Esophagus muscularis mucosa (tissue), 3 donors: ENCODE measurements at regions not wholly inside any gene's neighbourhood (a gene's known extent, or its start where the extent isn't known, plus 50 kb on each side); places are given as distances from the start of the nearest gene placed in this dataset.

Source experiments
- CTCF ChIP-seq, 3 experiments: fragments of 200-600 bp in 2 of 3; fragments of 450-650 bp in 1 of 3; sonication (generic) in 2 of 3; IDR thresholded peaks; one replicate each; pipeline ENCODE4 v1.5.1; 2017 to 2019; ENCODE audit warnings: antibody characterized with exemption in 3 of 3, mild to moderate bottlenecking in 2 of 3, moderate library complexity in 1 of 3
- POLR2A ChIP-seq: fragments of 450-650 bp; IDR thresholded peaks from one replicate; pipeline ENCODE4 v1.6.1; 2017; ENCODE audit warnings: antibody characterized with exemption, moderate library complexity, mild to moderate bottlenecking, low read depth

DNA sequence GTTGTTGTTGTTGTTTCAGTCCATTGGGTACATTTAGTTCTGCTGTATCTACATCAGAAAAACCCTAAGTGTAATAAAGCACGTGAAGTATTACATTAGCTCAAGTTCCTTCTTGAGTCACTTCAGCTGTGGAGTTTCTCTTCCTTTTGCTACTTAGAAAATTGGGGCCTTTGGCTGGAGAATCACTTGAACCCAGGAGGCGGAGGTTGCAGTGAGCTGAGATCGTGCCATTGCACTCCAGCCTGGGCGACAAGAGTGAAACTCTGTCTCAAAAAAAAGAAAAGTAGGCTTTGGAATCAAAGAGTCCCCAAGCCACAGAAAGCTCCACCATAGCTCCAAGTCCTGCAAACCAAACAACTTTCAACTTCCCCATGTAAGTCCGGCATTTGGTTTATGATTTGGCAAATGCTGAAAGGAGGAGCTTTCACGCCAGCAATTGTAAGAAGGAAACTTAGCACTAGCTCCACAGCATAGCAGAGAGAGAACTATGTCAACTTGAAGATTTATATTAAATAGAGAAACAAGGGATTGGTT is 56.5 kb upstream of the RNF144B start:
- TF ChIP-seq CTCF (IDR thresholded peaks at IDR 0.05), result no peak
- TF ChIP-seq POLR2A, result no peak
